VCaP (cell line): ENCODE measurements at regions not wholly inside any gene's neighbourhood (a gene's known extent, or its start where the extent isn't known, plus 50 kb on each side); places are given as distances from the start of the nearest gene placed in this dataset.

Experiments used
- H3K27ac ChIP-seq: fragments of 450-650 bp; 2 replicates; pipeline ENCODE4 v1.5.1; 2017
- TF ChIP-seq, protein P1 (sequence below): fragments of 450-650 bp; conservative IDR thresholded peaks from 2 replicates; pipeline ENCODE4 v1.5.1; 2017; ENCODE audit warnings: mild to moderate bottlenecking, moderate library complexity

DNA sequence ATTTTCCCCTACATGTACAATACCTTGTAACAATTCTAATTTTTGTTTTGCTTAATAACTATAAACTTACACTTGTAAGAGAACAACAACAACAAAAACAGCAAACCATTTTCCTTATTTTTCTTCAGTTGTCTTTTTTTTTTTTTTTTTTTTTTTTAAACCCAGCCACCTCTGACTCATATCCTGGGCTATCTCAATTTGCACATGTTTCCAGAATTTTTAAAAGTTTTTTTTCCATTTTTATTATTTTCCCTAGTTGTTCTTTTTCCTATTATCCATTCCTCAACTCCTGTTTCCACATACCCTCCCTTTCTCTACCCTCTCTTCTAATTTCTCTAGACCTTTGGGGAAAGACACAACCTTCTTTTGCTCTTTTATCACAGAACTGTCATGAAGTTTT, 112.5 kb downstream of the EFEMP1 start:
- peak overlapping the region; percentile 83 for H3K27ac ChIP-seq
- TF ChIP-seq, protein P1, sequence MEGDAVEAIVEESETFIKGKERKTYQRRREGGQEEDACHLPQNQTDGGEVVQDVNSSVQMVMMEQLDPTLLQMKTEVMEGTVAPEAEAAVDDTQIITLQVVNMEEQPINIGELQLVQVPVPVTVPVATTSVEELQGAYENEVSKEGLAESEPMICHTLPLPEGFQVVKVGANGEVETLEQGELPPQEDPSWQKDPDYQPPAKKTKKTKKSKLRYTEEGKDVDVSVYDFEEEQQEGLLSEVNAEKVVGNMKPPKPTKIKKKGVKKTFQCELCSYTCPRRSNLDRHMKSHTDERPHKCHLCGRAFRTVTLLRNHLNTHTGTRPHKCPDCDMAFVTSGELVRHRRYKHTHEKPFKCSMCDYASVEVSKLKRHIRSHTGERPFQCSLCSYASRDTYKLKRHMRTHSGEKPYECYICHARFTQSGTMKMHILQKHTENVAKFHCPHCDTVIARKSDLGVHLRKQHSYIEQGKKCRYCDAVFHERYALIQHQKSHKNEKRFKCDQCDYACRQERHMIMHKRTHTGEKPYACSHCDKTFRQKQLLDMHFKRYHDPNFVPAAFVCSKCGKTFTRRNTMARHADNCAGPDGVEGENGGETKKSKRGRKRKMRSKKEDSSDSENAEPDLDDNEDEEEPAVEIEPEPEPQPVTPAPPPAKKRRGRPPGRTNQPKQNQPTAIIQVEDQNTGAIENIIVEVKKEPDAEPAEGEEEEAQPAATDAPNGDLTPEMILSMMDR, result no peak

DNA sequence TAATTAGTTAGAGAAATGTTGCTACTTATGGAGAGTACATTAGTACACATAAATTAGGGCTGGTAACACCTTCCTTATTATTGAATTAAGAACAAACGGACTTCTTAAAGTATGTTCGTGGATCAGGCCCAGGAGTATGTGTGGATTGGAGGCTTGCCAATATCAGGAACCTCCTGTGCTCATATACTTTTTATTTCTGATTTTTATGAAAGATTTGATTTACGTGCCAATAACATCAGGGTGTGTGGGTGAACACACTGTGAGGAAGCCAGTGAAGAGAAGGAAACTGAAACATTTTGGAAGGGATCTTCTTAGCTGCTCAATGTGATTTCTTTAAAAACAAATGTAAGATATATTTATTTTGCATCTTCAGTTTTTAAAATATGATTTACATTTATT, 113.0 kb downstream of the EFEMP1 start:
- H3K27ac ChIP-seq, result peak overlapping the region; percentile 83
- TF ChIP-seq, protein P1, result no peak

DNA sequence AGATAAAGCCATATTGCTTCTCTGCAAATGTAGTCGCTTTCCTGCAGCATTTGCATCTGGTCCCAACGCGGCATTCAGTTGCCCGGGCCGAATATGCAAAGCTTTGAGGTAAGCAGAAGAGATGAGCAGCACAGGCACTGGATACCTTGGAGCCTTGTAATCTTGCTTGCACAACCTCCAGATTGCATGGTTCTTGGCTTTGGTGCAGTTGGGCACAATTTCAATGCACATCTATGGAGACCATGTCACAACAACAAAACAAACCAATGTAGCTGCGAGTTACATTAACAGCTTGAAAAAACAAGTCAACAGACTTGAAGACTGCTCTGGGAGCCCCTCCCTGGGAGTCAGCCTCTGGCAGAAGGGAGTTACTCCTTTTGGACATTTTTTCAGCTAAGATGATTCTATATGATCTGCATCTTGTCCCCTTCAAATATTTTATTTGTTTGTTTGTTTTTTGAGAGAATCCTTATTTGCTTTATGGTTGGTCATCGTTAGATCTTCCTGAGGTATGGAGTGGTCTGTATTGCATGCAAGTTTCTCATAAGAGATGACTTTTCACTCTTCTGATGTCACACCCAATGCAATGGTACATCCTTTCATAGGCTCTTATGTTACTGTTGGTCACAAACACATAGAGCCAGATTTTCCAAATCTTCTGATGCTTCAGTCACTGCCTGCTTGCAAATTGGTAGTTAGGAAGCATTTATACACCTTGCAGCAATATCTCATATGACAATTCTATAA, 113.5 kb downstream of the EFEMP1 start:
- TF ChIP-seq, protein P1, result no peak
- peak overlapping the region; percentile 83 for H3K27ac ChIP-seq

DNA sequence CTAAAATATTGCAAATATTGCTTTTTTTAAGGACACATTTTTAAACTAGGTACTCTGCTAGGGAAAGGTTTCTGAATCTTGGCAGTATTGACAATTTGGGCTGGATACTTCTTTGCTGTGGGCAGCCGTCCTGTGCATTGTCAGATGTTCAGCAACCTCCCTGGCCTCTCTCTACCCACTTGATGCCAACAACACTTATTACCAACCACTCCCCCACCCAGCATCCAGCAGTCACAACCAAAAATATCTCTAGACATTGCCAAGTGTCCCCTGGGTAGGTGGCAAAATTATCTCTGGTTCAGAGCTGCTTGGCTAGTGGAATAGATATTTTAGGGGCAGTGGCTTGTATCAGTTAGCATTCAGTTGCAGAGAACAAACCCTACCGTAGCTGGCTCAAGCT, 114.3 kb upstream of the PNPT1 start:
- TF ChIP-seq, protein P1, result no peak
- H3K27ac ChIP-seq, result no peak overlapping the region

DNA sequence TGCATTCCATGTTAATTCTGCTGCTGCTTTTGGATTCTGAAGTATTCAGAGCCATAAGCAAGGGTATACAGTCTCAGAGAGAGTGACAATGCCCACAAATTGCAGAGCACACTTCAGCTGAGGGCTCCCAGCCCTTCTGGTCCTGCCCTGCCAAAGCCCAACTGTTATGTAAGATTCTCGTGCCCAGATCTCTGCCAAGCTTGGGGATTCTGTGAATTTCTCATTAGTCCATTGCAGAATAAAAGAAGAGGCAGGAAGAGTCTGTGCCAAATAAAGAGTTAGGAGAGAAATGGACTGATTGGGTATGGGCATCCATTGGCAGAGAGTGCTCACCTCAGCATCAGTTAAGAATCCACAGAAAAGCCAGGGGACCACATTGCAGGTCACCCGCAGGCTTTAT, 112.0 kb upstream of the PNPT1 start:
- TF ChIP-seq, protein P1, result no peak

DNA sequence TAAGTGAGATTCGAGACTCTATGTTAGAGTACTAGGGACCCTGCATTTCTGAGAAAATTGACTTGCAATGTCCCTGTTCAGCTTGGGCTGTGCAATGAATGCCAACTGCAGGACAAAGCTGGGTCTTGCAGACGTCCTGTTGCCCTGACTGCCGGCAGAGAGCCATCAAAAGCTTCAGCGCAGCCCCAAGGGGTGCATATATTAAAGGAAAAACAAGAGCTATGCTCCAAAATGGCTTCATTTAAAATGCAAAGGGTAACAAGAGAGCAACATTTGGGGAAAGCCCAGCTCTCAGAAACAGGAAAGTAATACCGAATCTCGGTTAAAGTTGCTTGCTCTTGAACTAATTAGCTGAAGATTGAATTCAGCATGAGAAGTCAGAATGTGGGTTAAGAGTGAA, 110.9 kb upstream of the PNPT1 start:
- no peak overlapping the region for H3K27ac ChIP-seq
- TF ChIP-seq, protein P1, result no peak

More for the DNA sequence above, 112.0 kb upstream of the PNPT1 start:
- no peak overlapping the region for H3K27ac ChIP-seq

DNA sequence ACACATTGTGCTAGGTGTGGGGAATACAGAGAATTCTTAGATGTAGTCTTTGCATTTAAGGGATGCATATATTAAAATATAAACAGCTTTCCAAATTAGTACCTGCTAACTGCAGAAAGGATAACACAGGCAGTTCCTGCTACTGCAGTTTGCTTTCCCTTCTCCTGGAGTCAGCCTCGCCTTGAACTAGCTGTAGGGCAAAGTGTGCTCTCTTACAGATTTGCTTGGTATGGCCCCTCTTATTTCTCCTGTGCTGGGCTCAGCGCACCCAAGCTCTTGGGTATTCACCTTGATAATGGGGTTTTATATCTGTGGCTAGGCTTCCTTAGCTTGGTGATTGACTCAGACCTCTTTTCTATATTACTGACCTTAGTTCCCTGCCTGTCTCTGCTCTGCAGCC, 108.4 kb upstream of the PNPT1 start:
- TF ChIP-seq, protein P1, result no peak
- H3K27ac ChIP-seq, result no peak overlapping the region
